HG03066 (cell line): ENCODE measurements at regions not wholly inside any gene's neighbourhood (a gene's known extent, or its start where the extent isn't known, plus 50 kb on each side); places are given as distances from the start of the nearest gene placed in this dataset.
A peak's percentile ranks its signal among the peaks of the same experiment; 100 is the strongest.

Experiments used
- ATAC-seq: cut with Tn5 transposase; IDR thresholded peaks from one replicate; pipeline ENCODE4 v1.9.1; 2021; ENCODE audit warnings: low read depth; ENCODE audit not compliant: unreplicated experiment

- ATAC-seq, result no peak
Observed at GRCh38 chr5:88545338-88545737, 276.7 kb upstream of the TMEM161B start.

- no peak for ATAC-seq
Observed at GRCh38 chr5:88544671-88545070, 276.0 kb upstream of the TMEM161B start.

DNA sequence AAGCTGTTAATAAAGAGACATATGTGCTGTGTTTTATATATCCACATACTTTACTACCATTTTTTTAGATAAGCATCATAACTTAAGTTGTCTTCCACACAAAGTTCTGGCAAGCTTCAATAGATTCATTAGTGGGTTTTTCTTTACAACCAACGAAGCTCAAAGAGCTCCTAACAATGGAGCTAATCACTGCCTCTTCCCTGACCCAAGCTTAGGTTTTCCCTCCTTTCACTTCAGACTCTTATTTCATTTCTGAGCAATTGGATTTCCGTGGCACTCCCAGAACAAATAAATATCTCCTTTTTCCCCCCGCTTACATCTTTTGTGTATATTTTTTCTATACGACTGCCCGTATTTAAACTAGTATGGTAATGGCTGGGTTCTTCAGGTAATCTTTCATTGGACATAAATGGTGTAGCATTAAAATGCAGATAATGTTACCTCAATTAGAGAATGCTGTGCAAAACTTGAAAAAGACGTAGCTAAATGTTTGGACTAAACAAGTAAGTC lies 275.5 kb upstream of the TMEM161B start:
- no peak for ATAC-seq

DNA sequence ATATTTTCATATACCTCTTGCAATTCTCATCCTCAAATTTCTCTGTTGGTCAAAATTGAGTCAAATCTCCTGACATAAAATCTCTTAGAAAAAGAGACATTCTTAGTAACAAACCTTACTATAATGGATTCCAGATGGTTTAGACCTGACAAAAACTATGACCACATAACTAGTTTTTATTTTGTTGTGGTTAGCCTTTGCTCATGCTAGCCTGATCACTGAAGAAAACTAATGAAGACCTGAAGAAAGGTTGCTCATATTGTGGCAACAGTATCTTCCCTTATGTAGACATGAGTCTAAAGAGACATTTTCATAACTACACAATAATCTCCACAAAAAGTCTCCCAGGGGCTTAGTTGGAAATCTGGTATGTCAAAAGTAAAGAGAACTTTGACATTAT lies 274.1 kb upstream of the TMEM161B start:
- ATAC-seq, result no peak

DNA sequence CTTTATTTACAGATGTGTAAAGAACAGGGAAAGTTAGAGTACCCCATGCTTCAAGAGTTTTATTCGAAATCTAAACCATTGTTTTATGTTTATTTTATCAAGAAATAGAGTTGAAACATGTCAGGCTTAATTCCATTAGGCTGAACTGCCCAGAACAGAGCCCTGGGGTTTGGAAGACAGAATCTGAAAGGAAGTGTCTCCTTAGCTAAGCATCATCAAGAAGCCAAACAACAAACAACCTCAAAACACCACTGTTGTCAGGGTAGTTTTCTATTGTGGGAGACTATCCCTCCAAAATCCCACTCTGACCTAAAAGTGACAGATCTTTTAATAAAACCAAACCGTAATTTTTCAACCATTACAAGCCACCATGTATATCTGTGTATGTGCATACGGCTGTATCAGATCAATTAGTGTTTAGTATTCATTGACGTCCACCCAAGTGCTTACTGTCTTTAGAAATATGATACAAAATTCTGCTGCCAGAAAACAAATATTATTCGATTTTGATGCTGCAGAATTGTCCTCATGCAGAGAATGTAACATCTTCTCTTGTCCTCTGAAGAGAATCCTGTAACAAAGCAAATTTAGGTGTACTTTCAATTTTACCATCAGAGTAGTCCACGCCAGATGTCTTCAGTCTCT lies 271.9 kb upstream of the TMEM161B start:
- no peak for ATAC-seq

DNA sequence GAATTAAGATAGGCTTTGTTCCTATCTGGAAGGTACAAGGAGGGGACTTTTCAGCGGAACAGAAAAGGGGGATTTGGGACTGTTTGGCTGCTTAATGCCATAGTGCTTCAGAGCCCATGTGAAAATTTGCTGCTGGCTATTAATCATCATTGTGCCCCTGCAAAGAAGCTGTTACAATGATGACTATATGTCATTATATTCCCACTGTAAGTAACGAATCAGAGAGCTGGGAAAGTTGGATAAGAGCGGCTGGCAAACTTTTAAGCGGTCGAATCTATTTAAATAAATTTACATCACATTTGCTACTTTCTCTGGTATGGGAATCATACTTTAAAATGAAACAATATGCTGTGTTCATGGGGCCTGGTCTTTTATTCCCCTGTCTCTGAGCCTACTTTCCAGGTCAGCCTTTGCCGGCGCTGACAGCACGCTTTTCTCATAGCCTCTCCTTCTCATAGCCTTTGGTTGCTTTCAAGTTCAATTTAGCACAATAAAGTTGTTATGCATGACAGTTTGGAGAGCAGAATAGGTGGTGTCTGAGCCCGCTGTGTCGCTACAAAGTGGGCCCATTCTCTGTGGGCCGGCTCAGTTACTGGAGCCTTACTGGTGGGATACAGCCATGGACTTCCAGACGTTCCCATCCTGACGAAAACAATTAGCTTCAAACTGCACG lies 271.2 kb upstream of the TMEM161B start:
- ATAC-seq, result no peak

GRCh38 chr5:88539026-88539425 lies 270.4 kb upstream of the TMEM161B start:
- ATAC-seq, result no peak

DNA sequence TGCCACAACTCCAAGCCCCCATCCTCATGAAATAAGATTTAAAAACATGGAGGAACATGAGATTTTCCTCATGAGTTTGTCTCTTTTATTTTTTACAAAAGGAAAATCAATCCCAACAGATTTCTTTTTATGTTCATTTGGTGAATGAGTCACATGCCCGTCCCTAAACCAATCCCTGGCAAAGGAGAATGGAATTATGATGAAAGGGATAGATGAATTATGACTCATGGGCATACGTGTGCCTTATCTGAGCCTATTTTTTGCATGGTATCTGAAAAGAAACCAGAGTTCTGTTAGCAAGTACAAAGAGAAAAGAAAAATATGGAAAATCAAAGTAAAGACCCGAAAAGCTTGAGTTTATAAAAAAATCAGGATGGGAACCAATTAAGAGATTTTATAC lies 267.5 kb upstream of the TMEM161B start:
- ATAC-seq, result no peak

- no peak for ATAC-seq
Observed at GRCh38 chr5:88524941-88525340, 256.3 kb upstream of the TMEM161B start.

GRCh38 chr5:88519066-88519465 lies 250.4 kb upstream of the TMEM161B start:
- ATAC-seq, result no peak

- no peak for ATAC-seq
Observed at GRCh38 chr5:88518131-88519016, 249.7 kb upstream of the TMEM161B start.

DNA sequence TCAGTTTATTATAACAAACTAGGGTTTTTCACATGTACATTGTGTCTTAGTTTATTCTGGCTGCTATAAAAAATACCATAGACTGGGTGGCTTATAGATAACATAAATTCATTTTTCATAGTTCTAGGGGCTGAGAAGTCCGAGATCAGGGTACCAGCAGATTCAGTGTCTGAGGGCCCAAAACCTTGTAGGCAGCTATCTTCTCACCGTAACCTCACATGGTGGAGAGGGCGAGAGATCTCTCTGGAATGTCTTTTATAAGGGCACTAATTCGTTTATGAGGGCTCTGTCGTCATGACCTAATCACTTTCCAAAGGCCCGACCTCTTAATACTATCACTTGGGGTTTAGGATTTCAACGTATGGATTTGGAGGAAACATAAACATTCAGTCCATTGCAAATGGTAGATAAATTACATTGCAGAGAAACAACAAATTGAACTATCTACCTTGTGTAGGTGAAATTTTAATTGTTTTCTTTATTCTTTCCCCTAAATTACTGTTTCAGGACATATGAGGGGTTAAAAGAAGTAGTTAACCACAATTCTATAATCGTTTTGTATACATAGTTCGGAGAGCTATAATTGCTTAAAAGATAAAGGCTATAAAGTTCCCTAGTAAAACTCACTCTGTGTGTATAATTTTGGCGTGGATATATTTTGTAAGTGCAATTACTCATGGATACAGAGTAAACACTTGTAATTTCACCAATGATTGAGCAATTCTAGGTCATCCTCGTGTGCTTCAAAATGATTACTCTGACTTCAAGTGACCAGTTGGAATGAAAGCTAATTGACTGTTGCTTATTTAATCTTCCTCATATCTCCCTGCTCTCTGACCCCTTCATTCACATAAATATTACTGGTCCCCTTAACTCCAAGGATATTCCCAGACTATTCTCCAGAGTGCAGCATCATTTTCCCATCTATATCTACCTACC lies 247.5 kb upstream of the TMEM161B start:
- ATAC-seq, result no peak

- no peak for ATAC-seq
Observed at GRCh38 chr5:88515068-88515467, 246.4 kb upstream of the TMEM161B start.

- no peak for ATAC-seq
Observed at GRCh38 chr5:88509403-88509802, 240.8 kb upstream of the TMEM161B start.

DNA sequence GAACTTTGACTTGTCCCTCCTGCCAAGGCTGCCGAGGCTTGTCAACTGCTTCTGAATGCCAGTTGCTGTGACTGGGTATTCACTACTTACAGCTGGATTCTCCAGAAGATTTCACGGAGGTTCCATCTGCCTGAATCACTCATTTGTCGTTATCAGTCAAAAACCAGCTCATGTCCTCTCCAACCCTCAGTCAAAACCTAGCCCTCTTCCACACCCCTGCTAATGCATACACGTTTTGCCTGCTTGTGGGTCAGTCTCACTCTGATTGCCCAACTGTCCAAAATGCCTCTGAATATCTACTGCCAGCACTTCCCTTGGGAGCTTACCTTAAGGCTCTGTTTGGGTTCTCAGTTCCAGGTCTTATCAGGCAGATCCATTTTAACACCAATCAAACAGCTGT lies 238.6 kb upstream of the TMEM161B start:
- no peak for ATAC-seq

- ATAC-seq, result no peak
Observed at GRCh38 chr5:88503406-88503805, 234.8 kb upstream of the TMEM161B start.

DNA sequence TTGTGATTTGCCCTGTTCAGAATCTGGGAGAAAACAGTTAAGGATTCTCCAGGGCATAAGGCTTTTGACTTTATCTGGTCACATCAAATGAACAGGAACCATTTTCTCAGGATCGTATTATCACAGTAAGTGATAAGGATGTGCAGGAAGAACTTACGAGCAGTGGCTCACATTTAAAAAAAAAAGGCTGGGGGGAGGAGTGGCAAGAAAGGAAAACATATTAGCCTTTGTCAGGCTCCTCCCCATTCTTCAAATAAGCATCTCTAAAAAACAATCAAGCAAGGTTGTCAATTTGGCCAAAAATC lies 234.3 kb upstream of the TMEM161B start:
- no peak for ATAC-seq

DNA sequence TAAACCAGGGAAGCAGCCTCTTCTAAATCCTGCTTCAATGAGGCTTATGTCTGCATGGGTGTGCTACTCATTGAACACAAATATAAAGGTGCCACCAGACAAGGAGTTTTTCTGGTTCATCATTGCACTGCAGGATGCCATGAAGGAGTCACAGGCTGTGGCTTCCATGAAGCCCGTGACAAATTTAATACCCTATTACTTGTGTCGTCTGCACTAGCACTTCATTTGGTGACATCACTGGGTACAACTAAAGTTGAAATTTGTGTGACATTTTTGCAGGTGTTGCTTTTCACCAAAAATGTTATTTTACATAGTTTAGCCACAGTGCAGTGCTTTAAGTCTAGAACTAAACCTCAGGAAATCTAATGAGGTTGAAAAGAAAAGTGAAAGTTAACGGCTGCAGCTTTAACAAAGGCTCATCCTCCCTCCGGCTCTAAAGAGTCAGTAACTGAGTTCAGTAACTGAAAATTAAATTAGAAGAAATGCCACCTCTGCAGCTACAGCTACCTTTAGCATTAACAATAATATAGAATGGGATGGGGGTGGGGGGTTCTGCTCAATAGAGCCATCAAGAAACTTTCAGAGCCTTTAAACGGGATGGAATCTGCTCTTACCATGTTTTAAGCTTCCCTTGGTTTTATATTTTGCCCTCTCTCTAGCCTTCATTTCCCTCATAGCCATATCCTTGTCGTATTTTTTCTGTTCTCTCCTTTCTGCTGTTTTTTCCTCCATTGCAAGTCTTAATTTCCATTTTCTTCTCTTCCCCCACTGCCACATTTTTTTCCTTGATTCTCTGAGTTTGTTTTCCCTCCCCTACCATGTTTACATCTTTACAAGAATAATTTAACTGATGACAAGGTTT lies 233.8 kb upstream of the TMEM161B start:
- ATAC-seq, result peak; percentile 86

GRCh38 chr5:88495810-88496209 lies 227.2 kb upstream of the TMEM161B start:
- ATAC-seq, result no peak

GRCh38 chr5:88490874-88491273 lies 222.2 kb upstream of the TMEM161B start:
- no peak for ATAC-seq
